ENCODE measurements at regions not wholly inside any gene's neighbourhood (a gene's known extent, or its start where the extent isn't known, plus 50 kb on each side); places are given as distances from the start of the nearest gene placed in this dataset.
A peak's percentile ranks its signal among the peaks of the same experiment; 100 is the strongest.

DNA sequence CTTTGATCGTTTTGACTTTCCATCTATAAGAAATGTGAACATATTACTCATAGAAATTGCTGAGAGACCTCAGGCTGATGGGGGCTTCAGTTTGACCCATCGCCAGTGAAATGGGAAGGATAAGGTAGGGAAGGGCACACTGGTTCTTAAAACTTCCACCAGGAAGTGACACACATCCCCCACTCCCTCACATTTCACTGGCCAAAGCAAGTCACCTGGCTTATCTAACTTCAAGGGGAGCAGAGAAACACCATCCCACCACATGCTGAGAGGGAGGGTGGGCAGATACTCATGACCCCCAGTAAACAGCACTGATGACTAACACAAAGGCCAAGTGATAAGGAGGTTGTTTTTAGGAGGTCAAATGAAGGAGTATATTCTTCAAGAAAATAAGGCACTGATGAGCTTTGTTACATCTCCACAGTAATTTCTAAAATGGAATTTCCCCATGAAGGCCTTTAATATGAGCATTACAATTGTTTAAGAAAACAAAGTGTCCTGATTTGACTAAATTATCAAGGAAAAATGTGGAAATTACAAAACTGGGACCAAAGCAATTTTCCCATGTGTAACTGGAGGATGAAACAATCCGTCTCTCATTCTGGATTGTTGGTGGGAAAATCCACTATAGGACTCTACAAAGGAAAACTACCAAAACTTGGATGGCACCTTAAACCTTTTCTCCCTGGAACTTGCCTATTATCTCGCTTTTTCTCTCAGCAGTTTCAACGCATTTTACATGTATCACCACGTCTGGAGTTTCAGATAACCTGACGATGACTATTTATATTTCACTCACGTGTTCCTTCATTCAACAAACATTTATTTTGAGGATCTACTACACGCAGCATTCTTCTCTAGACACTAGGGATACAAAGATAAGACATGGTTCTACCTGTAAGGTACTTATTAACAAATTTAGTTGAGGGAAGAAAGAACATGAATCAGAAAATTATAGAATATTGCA lies 91.8 kb upstream of the EEA1 start:
- Histone ChIP-seq H2AFZ (ENCODE audit: low read length) (no peak overlapping the region), H3K27me3 (ENCODE audit: insufficient read depth, low read length) (no peaks in the 10 kb centered on the region), H3K4me3 (ENCODE audit: insufficient read depth, low read length) (no peak overlapping the region), H3K79me2 (ENCODE audit: insufficient read depth, low read length) (no peaks in the 10 kb centered on the region), H4K20me1 (ENCODE audit: insufficient read depth, low read length) (no peaks in the 10 kb centered on the region), H3K36me3 (ENCODE audit: insufficient read depth, low read length) (no peaks in the 10 kb centered on the region), H3K4me2 (ENCODE audit: insufficient read depth, low read length) (no peak overlapping the region), H3K27ac (ENCODE audit: low read depth, low read length) (no peak overlapping the region), H3K4me1 (ENCODE audit: insufficient read depth, low read length) (no peaks in the 10 kb centered on the region), H3K9me3 (ENCODE audit: low read depth, low read length) (no peaks in the 10 kb centered on the region)
- TF ChIP-seq, protein P1, sequence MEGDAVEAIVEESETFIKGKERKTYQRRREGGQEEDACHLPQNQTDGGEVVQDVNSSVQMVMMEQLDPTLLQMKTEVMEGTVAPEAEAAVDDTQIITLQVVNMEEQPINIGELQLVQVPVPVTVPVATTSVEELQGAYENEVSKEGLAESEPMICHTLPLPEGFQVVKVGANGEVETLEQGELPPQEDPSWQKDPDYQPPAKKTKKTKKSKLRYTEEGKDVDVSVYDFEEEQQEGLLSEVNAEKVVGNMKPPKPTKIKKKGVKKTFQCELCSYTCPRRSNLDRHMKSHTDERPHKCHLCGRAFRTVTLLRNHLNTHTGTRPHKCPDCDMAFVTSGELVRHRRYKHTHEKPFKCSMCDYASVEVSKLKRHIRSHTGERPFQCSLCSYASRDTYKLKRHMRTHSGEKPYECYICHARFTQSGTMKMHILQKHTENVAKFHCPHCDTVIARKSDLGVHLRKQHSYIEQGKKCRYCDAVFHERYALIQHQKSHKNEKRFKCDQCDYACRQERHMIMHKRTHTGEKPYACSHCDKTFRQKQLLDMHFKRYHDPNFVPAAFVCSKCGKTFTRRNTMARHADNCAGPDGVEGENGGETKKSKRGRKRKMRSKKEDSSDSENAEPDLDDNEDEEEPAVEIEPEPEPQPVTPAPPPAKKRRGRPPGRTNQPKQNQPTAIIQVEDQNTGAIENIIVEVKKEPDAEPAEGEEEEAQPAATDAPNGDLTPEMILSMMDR (IDR thresholded peaks at IDR 0.05; ENCODE audit: extremely low read depth, low read depth, low read length): no peak
- DNase-seq (ENCODE audit: insufficient read length, low spot score, missing footprints): no peak

DNA sequence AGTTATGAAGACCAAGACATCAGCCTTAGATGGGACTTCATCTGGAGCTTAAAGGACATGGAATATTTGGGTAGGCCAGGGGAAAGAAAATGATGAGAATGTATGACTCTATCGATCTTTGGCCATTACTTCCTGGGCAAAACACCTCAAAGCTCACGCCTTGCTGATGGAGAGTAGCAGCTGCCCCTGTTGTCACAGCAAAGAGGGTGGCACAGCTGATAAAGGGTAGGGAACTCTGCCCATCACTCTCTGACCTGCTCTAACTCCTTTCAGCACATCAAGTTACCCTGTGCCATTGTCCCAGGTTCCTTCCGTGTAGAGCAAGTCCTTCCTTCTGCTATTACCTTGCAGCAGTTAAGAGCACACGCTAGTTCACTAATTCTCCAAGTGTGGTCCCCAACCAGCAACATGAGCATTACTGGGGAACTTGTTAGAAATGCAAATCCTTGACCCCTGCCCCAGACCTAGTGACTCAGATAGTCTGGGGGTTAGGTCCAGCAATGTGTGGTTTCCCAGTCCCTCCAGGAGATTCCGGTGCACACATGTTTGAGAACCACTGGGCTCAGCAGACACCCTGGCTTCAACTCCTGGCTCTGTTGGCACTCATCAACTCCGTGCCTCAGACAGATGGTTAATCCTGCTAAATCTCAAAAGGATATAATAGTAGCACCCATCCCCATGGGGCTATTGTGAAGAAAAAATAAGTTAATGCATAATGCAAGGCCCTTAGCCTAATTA lies 93.7 kb upstream of the EEA1 start:
- no peaks in the 10 kb centered on the region for H4K20me1 ChIP-seq (ENCODE audit: insufficient read depth, low read length)
- H3K27ac ChIP-seq (ENCODE audit: low read depth, low read length): no peak overlapping the region
- H2AFZ ChIP-seq (ENCODE audit: low read length): no peak overlapping the region
- H3K27me3 ChIP-seq (ENCODE audit: insufficient read depth, low read length): no peaks in the 10 kb centered on the region
- H3K4me1 ChIP-seq (ENCODE audit: insufficient read depth, low read length): no peaks in the 10 kb centered on the region
- H3K79me2 ChIP-seq (ENCODE audit: insufficient read depth, low read length): no peaks in the 10 kb centered on the region
- H3K4me3 ChIP-seq (ENCODE audit: insufficient read depth, low read length): no peak overlapping the region
- no peak for DNase-seq (ENCODE audit: insufficient read length, low spot score, missing footprints)
- no peak overlapping the region for H3K4me2 ChIP-seq (ENCODE audit: insufficient read depth, low read length)
- no peaks in the 10 kb centered on the region for H3K36me3 ChIP-seq (ENCODE audit: insufficient read depth, low read length)
- TF ChIP-seq, protein P1 (IDR thresholded peaks at IDR 0.05; ENCODE audit: extremely low read depth, low read depth, low read length): no peak
- H3K9me3 ChIP-seq (ENCODE audit: low read depth, low read length): no peaks in the 10 kb centered on the region

DNA sequence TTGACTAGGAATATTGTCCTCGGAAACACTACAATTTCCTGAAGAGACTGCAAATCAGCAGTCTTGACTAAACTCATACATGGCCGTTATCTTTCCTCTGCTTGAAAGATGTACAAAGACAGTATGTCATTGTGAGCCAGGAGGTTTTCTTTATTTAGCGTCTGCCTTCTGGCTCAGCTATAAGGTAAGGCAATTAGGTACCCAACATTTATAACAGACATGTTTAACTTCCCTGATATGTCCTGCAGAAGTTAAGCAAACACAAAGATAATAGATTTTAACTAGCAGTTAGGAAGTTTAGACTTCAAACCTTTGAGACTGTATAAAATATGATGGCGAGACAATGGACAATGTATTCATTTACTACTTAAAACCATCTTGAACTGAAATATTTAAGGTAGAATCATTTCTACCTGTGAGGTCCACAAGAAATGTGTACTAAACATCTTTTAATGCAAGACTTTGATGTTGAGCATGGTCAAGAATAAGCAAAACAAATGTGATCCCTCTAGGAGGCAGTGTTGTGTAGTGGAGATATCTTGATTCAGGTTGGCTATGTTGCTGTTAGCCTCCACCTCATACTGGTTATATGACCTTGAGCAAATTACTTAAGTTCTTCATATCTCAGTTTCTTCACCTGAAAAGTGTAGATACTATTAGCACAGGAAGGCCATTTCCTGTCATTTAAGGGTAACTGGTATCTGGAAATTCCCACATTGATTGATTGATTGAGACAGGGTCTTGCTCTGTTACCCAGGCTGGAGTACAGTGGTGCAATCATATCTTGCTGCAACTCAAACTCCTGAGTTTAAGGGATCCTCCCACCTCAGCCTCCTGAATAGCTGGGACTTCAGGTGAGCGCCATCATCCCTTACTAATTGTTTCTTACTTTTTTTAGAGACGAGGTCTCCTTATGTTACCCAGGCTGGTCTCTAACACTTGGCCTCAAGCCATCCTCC lies 96.3 kb upstream of the EEA1 start:
- Histone ChIP-seq H3K27ac (ENCODE audit: low read depth, low read length) (no peak overlapping the region), H3K4me2 (ENCODE audit: insufficient read depth, low read length) (no peak overlapping the region), H3K4me1 (ENCODE audit: insufficient read depth, low read length) (no peaks in the 10 kb centered on the region), H3K79me2 (ENCODE audit: insufficient read depth, low read length) (no peaks in the 10 kb centered on the region), H2AFZ (ENCODE audit: low read length) (no peak overlapping the region), H3K36me3 (ENCODE audit: insufficient read depth, low read length) (no peaks in the 10 kb centered on the region), H3K4me3 (ENCODE audit: insufficient read depth, low read length) (no peak overlapping the region), H3K27me3 (ENCODE audit: insufficient read depth, low read length) (no peaks in the 10 kb centered on the region), H3K9me3 (ENCODE audit: low read depth, low read length) (no peaks in the 10 kb centered on the region), H4K20me1 (ENCODE audit: insufficient read depth, low read length) (no peaks in the 10 kb centered on the region)
- DNase-seq (ENCODE audit: insufficient read length, low spot score, missing footprints): peak; percentile 60
- TF ChIP-seq, protein P1 (IDR thresholded peaks at IDR 0.05; ENCODE audit: extremely low read depth, low read depth, low read length): peak; percentile 74

All from osteoblast (primary cell).